ENCODE measurements at regions not wholly inside any gene's neighbourhood (a gene's known extent, or its start where the extent isn't known, plus 50 kb on each side); places are given as distances from the start of the nearest gene placed in this dataset.

DNA sequence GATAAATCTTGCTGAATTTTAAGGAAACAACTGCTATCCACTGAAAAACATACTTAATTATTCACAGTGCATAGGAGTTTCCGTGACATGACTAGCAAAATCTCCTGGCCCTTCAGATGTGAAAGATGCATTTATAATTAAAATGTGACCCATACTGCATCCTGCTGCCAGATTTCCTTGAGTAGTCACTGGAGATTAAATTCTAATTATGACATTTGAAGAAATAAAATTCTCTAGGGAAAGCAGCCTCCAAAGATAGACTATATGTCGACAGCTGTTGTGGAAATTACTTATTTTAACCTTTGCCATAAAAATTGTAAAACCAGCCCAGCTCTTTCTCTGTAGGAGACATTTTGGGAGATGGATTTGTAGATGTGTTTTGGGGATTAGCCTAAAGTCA lies 193.6 kb upstream of the SMC2 start:
- Mint-ChIP-seq H3K4me1 (ENCODE audit: unreplicated experiment) (no peaks in the 10 kb centered on the region), H3K36me3 (ENCODE audit: low read depth, unreplicated experiment) (peaks cover 3% of the 10 kb centered on the region), H3K4me3 (ENCODE audit: unreplicated experiment) (no peak overlapping the region), H3K9me3 (ENCODE audit: unreplicated experiment) (no peaks in the 10 kb centered on the region), H3K27me3 (ENCODE audit: unreplicated experiment) (no peaks in the 10 kb centered on the region), H3K27ac (ENCODE audit: unreplicated experiment) (no peak overlapping the region)
- DNase-seq (ENCODE audit: low spot score) = no peak
- TF ChIP-seq, protein P1, sequence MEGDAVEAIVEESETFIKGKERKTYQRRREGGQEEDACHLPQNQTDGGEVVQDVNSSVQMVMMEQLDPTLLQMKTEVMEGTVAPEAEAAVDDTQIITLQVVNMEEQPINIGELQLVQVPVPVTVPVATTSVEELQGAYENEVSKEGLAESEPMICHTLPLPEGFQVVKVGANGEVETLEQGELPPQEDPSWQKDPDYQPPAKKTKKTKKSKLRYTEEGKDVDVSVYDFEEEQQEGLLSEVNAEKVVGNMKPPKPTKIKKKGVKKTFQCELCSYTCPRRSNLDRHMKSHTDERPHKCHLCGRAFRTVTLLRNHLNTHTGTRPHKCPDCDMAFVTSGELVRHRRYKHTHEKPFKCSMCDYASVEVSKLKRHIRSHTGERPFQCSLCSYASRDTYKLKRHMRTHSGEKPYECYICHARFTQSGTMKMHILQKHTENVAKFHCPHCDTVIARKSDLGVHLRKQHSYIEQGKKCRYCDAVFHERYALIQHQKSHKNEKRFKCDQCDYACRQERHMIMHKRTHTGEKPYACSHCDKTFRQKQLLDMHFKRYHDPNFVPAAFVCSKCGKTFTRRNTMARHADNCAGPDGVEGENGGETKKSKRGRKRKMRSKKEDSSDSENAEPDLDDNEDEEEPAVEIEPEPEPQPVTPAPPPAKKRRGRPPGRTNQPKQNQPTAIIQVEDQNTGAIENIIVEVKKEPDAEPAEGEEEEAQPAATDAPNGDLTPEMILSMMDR (IDR thresholded peaks at IDR 0.05; ENCODE audit: unreplicated experiment) = no peak

DNA sequence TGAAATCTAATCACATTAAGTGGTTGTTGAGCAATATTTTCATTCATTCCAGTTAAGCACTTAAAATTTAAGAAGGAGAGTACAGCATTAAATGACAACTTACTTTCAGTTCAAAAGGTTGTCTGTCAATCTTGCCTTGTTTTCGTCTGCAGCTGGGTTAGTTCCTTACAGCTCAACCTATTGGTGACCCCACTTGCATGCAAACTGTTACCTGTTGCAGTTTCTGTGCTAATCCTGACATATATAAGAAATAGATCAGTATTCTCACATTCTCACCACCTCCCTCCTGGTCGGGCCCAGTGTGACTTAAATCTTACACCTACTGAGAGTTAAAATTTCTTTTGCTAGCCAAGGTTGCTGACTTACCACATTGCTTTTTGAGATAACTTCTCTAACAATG lies 191.8 kb upstream of the SMC2 start:
- no peaks in the 10 kb centered on the region for H3K9me3 Mint-ChIP-seq (ENCODE audit: unreplicated experiment)
- DNase-seq (ENCODE audit: low spot score) = no peak
- H3K4me1 Mint-ChIP-seq (ENCODE audit: unreplicated experiment) = no peaks in the 10 kb centered on the region
- H3K27ac Mint-ChIP-seq (ENCODE audit: unreplicated experiment) = no peak overlapping the region
- H3K4me3 Mint-ChIP-seq (ENCODE audit: unreplicated experiment) = no peak overlapping the region
- peaks cover 3% of the 10 kb centered on the region for H3K36me3 Mint-ChIP-seq (ENCODE audit: low read depth, unreplicated experiment)
- TF ChIP-seq, protein P1 (IDR thresholded peaks at IDR 0.05; ENCODE audit: unreplicated experiment) = no peak
- H3K27me3 Mint-ChIP-seq (ENCODE audit: unreplicated experiment) = no peaks in the 10 kb centered on the region

DNA sequence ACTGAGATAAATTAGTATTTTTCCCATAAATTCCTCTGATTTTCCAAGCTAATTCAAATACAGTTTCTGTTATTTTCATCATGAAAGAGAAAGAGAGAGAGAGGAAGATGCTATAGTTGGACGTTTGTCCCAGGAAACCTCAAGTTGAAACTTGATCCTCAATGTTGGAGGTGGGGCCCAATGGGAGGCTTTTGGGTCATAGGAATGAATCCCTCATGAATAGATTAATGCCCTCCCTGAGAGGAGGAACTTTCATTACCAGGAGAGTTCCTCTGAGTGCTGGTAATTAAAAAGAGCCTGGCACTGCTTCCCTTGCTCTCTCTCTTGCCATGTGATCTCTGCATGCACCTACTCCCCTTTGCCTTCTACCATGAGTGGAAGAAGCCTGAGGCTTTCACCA lies 189.9 kb upstream of the SMC2 start:
- TF ChIP-seq, protein P1 (IDR thresholded peaks at IDR 0.05; ENCODE audit: unreplicated experiment) = no peak
- Mint-ChIP-seq H3K36me3 (ENCODE audit: low read depth, unreplicated experiment) (peaks cover 3% of the 10 kb centered on the region), H3K4me1 (ENCODE audit: unreplicated experiment) (no peaks in the 10 kb centered on the region), H3K27me3 (ENCODE audit: unreplicated experiment) (peaks cover under 1% of the 10 kb centered on the region), H3K4me3 (ENCODE audit: unreplicated experiment) (no peak overlapping the region), H3K9me3 (ENCODE audit: unreplicated experiment) (no peaks in the 10 kb centered on the region), H3K27ac (ENCODE audit: unreplicated experiment) (no peak overlapping the region)
- DNase-seq (ENCODE audit: low spot score) = no peak

DNA sequence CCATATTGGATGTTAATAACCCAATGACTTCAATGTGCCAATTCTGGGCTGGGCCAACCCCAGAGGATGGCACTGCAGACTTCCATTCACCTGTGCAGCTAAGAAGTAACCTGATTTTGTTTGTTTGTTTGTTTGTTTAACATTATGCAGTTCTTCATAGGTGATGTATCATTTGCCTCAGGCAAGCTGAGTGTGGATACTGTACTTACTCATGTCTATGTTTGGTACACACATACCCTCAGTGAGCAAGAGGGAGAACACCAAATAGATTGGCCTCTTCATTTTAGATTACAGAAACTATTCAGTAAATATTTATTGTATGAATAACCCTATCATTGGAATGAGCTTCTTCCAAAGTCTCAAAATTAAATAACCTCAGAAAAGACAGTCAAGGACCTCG lies 180.2 kb upstream of the SMC2 start:
- H3K36me3 Mint-ChIP-seq (ENCODE audit: low read depth, unreplicated experiment) = no peaks in the 10 kb centered on the region
- TF ChIP-seq, protein P1 (IDR thresholded peaks at IDR 0.05; ENCODE audit: unreplicated experiment) = no peak
- peaks cover 12% of the 10 kb centered on the region for H3K9me3 Mint-ChIP-seq (ENCODE audit: unreplicated experiment)
- no peaks in the 10 kb centered on the region for H3K4me1 Mint-ChIP-seq (ENCODE audit: unreplicated experiment)
- no peak overlapping the region for H3K27ac Mint-ChIP-seq (ENCODE audit: unreplicated experiment)
- H3K4me3 Mint-ChIP-seq (ENCODE audit: unreplicated experiment) = no peak overlapping the region
- peaks cover 2% of the 10 kb centered on the region for H3K27me3 Mint-ChIP-seq (ENCODE audit: unreplicated experiment)
- DNase-seq (ENCODE audit: low spot score) = no peak

DNA sequence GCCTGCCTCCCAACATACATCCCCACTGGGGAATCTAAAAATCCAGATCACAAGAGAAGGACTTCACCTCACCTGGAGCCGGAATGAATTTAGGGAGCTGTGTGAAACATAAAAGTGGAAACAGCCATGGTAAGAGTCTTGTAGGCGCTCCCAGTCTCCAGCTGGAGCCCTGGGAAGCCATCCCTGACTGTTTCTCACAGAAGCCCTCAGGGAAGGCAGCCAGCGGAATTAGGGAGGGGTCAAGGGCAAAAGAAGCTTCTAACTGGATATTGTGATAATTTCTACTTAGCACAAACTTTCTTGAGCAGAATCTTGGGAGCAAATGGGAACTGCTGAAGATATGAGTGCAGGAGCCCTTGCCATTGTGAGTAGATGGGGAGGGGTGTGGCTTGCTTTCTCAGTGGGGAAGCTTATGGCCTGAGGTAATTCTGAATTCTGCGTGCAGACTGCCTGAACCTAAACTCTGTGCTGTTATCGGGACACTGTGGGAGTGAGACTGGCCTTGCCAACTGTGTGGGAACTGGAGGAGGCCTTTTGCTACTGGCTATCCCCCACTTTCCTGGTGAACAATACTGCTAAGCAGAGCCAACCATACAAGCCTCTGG lies 174.4 kb upstream of the SMC2 start:
- no peaks in the 10 kb centered on the region for H3K4me1 Mint-ChIP-seq (ENCODE audit: unreplicated experiment)
- TF ChIP-seq, protein P1 (IDR thresholded peaks at IDR 0.05; ENCODE audit: unreplicated experiment) = no peak
- H3K9me3 Mint-ChIP-seq (ENCODE audit: unreplicated experiment) = peaks cover 19% of the 10 kb centered on the region
- DNase-seq (ENCODE audit: low spot score) = no peak
- peaks cover 2% of the 10 kb centered on the region for H3K27me3 Mint-ChIP-seq (ENCODE audit: unreplicated experiment)
- H3K36me3 Mint-ChIP-seq (ENCODE audit: low read depth, unreplicated experiment) = peaks cover 9% of the 10 kb centered on the region
- peak overlapping the region; percentile 24 for H3K4me3 Mint-ChIP-seq (ENCODE audit: unreplicated experiment)
- H3K27ac Mint-ChIP-seq (ENCODE audit: unreplicated experiment) = no peak overlapping the region
